ENCODE measurements at regions not wholly inside any gene's neighbourhood (a gene's known extent, or its start where the extent isn't known, plus 50 kb on each side); places are given as distances from the start of the nearest gene placed in this dataset.

DNA sequence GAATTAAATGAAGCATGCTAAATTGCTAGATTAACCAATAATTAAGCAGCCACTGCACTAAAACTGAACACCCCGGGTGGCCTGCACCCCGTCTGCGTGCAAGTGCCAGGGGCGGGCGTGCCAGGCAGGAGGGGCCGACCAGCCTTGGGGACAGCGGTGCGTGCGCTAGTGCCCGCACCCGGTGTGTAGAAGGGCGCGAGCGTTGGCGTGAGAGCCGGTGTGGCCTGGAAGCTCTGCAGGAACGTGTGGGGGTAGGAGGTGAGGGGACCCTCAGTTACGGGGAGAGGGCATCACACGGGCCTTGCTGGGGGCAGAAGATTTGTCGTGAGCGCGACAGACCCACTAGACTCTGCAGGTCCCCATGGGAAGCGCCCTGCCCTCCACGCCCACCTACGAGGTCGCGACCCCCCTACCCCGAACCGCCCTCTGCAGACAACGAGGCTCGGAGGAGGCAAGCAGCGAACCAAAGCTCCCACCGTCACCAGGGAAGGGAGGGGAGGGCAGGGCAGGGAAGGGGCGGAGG, 105.8 kb downstream of the FAM53A start:
- no peak for DNase-seq
- H3K9me3 ChIP-seq, result no peaks in the 10 kb centered on the region
- intact Hi-C loops (cut with DNase I; ENCODE audit: low total_unique reads), result no loop called here
- H3K4me1 ChIP-seq, result no peaks in the 10 kb centered on the region
- TF ChIP-seq, protein P1, sequence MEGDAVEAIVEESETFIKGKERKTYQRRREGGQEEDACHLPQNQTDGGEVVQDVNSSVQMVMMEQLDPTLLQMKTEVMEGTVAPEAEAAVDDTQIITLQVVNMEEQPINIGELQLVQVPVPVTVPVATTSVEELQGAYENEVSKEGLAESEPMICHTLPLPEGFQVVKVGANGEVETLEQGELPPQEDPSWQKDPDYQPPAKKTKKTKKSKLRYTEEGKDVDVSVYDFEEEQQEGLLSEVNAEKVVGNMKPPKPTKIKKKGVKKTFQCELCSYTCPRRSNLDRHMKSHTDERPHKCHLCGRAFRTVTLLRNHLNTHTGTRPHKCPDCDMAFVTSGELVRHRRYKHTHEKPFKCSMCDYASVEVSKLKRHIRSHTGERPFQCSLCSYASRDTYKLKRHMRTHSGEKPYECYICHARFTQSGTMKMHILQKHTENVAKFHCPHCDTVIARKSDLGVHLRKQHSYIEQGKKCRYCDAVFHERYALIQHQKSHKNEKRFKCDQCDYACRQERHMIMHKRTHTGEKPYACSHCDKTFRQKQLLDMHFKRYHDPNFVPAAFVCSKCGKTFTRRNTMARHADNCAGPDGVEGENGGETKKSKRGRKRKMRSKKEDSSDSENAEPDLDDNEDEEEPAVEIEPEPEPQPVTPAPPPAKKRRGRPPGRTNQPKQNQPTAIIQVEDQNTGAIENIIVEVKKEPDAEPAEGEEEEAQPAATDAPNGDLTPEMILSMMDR (IDR thresholded peaks at IDR 0.05), result no peak
- TF ChIP-seq POLR2A (IDR thresholded peaks at IDR 0.05), result no peak
- H3K27me3 ChIP-seq, result no peaks in the 10 kb centered on the region
- H3K27ac ChIP-seq, result no peak overlapping the region
- no peak overlapping the region for H3K4me3 ChIP-seq
- H3K36me3 ChIP-seq, result no peaks in the 10 kb centered on the region

DNA sequence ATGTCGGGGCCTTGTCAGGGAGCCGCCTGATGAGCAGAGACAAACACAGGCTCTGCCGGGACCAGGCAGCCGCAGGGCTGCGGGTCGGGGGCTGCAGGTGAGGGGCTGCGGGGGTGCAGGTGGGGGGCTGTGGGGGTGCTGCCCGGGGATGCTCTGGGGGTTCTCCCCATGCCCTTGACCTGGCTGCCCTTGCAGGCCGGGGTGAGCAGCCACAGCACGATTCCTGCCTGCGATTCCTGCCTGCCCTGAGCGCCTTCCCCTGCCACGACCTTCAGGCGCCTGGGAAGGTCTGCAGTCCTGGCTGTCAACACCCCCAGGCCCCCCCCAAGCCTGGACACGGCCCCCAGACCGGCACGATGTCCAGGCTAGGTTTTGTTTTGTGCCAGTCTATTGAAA, 106.3 kb downstream of the FAM53A start:
- Histone ChIP-seq H3K4me1 (no peaks in the 10 kb centered on the region), H3K9me3 (no peaks in the 10 kb centered on the region), H3K4me3 (no peak overlapping the region), H3K27me3 (no peaks in the 10 kb centered on the region), H3K36me3 (no peaks in the 10 kb centered on the region), H3K27ac (no peak overlapping the region)
- intact Hi-C loops (cut with DNase I; ENCODE audit: low total_unique reads), result no loop called here
- DNase-seq, result no peak
- no peak for TF ChIP-seq POLR2A (IDR thresholded peaks at IDR 0.05)
- TF ChIP-seq, protein P1 (IDR thresholded peaks at IDR 0.05), result no peak

DNA sequence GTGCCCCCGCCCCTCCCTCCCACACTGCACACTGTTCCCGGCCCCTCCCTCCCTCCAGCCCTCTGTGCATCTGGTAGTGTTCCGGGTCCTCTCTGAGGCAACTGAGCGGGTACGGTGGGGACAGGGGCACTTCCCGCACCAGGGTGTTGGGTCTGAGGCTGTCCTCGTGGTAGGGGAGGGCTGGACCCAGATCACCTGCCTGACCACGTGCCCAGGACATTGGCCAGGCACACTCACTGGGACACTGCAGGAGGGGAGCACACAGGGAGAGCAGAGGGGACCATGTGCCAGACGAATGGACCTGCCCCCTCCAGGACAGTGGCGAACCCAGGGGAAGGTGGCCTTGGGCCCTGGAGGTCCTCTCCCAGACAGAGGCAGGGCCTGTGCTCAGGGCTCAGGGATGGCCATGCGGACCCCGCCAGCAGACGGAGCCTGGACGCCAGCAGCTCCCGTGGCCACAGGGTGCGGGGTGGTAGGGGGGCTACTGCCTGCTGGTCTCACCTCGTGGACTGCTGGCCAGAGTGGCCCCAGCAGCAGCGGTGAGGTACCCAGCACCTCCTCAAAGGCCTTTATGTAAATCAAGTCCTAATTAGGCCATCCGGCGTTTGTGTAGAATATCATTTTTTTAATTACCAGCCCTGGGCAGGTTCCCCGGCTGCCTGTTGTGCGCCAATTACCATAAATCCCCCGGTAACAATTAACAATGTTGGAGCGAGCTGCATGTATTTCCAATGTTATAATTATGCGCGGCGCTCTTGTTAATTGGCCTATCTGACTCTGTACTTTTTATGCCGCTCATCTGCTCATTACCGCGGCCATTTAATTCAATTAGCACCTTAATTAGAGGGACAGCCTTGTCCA, 106.9 kb downstream of the FAM53A start:
- TF ChIP-seq, protein P1 (IDR thresholded peaks at IDR 0.05), result no peak
- no peak for TF ChIP-seq POLR2A (IDR thresholded peaks at IDR 0.05)
- no peaks in the 10 kb centered on the region for H3K36me3 ChIP-seq
- DNase-seq, result no peak
- H3K4me3 ChIP-seq, result no peak overlapping the region
- no peaks in the 10 kb centered on the region for H3K27me3 ChIP-seq
- no peaks in the 10 kb centered on the region for H3K4me1 ChIP-seq
- intact Hi-C loops (cut with DNase I; ENCODE audit: low total_unique reads), result no loop called here
- no peaks in the 10 kb centered on the region for H3K9me3 ChIP-seq
- H3K27ac ChIP-seq, result no peak overlapping the region

DNA sequence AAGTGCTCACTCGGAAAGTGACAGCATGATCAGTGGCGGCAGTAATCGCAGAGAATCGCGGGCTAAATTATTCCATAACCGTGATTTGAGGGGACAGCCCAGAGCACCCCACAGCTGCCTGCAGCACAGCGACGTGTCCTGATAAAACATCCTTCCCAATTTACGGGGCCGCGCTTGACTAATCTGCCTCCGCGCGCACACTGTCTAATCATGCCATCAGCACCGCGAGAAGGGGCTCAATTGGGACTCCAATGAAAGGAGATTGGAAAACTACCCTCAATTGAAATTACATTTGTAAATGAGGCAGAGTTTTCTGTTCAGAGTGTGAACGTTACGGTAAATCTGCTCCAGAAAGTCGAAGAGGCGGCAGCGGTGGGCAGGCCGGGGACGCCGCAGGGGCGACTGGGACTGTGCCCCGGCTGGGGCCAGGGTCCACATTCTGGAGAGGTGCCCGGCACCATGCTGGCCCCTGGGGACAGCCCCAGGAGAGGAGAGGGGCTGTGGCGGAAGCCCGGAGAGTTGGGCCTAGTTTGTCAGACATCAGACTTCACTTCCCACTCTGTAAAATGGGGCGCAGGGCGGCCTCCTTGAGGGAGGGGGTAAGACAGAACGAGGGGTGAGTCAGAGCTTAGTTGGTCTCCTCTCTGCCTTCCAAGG, 107.7 kb downstream of the FAM53A start:
- intact Hi-C loops (cut with DNase I; ENCODE audit: low total_unique reads), result no loop called here
- no peaks in the 10 kb centered on the region for H3K36me3 ChIP-seq
- no peak overlapping the region for H3K27ac ChIP-seq
- DNase-seq, result no peak
- H3K4me3 ChIP-seq, result no peak overlapping the region
- no peaks in the 10 kb centered on the region for H3K9me3 ChIP-seq
- no peaks in the 10 kb centered on the region for H3K4me1 ChIP-seq
- TF ChIP-seq POLR2A (IDR thresholded peaks at IDR 0.05), result no peak
- H3K27me3 ChIP-seq, result no peaks in the 10 kb centered on the region

DNA sequence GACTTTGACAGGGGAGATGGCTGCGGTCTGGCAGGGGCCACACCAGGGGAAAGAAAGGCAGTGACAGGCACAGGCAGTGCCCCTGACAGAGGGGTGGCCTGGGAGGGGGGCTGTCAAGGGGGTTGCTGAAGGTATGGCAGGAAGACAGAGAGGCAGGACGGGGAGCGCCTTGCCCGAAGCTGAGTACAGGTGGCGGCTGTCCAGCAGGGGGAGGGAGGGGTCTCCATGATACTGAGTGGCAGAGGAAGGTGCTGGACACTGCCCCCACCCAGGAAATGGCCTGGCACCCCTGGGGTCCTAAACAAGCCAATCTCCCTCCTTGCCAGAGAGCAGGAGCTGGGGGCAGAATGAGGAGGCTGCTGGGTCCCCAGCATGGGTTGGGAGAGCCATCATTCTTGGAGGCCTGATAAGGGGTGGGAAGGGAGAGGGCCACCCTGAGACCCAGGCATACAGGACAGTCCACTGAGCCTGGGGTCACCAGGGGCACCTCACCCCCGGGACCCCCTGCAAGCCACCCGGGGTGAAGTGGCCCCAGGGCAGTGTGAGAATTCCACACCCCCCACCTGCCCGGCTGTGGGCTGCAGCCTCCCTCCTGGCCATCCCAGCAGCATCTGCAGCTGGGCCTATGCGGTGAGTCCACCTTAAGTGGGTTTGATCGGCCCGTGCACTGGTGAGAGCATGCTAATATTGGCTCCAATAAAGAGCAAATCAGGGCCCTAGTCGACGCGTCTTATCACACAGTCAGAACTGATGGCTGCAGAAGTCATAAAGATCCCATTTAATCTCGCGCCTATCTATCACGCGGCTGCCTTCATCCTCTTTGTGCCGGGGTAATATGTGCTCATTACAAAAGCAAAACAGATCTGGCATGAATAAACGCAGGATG, 108.5 kb downstream of the FAM53A start:
- Histone ChIP-seq H3K27ac (no peak overlapping the region), H3K4me3 (no peak overlapping the region), H3K36me3 (no peaks in the 10 kb centered on the region), H3K9me3 (no peaks in the 10 kb centered on the region), H3K27me3 (no peaks in the 10 kb centered on the region), H3K4me1 (no peaks in the 10 kb centered on the region)
- DNase-seq, result no peak
- TF ChIP-seq POLR2A (IDR thresholded peaks at IDR 0.05), result no peak
- TF ChIP-seq, protein P1 (IDR thresholded peaks at IDR 0.05), result no peak
- intact Hi-C loops (cut with DNase I; ENCODE audit: low total_unique reads), result no loop called here

Data from uterus (tissue), 3 donors.